NCI-H82 treated with DMSO at 0.1 percent for 48 hours (cell line): ENCODE measurements at regions not wholly inside any gene's neighbourhood (a gene's known extent, or its start where the extent isn't known, plus 50 kb on each side); places are given as distances from the start of the nearest gene placed in this dataset.
"Not testable (repeated sequence)": the region's sequence is repeated elsewhere in the genome, so short reads cannot be mapped to it uniquely, and the experiment has no call there.

Experiments used
- DNase-seq: peaks from one replicate; lab custom pipeline; 2025; ENCODE audit not compliant: unreplicated experiment; lab: John Stamatoyannopoulos, UW

DNA sequence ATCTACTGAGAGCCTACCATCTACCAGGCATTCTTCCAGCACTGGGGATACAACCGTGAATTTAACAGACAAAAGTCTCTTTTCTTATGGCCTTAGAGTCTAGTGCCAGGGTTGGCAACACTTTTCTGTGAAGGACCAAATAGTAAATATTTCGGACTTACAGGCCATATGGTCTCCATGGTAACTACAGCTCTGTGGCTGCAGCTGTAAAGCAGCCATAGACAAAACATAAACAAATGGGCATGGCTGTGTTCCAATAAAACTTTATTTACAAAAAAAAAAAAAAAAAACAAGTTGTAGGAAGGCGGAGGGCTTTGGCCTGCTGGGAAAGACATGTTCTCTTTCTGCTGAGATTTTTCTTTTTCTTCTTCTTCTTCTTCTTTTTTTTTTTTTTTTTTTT is 98.7 kb downstream of the ABCC12 start:
- peak; percentile 23 for DNase-seq

DNA sequence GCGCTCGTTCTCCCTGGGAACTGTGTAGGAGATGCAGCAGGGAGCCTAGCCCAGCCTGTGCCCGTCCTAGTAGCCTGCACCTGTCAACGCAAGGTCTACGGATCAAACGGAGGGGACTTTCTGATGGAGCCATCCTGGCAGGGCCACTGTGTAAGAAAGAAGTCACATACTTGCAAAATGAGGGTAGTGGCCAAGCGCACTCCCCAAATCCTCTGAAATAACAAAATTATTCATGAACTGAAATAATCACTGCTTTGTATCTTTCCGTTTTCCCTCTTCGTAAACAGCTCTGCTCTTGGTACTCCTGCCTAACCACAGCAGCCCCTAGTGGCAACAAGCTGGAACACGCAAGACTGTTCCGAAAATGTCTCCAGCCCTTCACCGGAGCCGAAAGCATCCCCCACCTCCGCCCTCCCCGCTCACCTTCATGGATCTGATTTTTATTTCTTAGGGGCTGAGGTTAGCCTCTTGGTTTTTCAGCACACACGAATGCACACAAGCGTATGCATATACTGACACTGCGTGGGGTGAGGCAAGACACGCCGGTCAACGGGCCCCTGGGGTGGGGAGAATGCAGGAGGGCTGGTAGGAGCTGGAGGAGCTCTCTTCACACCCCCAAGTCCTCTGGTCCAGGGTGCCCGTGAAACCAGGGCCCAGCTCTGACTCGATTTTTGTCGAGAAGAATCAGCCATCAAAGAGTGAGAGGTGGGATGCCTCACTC is 100.8 kb downstream of the ABCC12 start:
- peak; percentile 15 for DNase-seq

DNA sequence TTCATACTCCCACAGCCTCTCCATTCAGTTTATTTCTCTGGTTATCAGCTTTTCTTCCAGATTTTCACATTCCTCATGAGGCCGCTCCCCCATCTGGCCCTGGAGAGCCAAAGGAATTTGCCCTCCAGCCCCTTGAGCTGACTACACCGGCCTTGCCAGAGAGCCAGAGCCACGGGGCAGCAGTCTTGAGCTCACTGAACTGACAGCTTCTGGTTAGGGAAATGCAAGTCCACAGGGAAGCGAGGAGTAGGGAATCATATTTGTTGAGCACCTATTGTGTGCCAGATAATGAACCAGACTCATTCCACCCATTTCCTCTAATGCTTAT is 102.4 kb downstream of the ABCC12 start:
- DNase-seq = no peak

DNA sequence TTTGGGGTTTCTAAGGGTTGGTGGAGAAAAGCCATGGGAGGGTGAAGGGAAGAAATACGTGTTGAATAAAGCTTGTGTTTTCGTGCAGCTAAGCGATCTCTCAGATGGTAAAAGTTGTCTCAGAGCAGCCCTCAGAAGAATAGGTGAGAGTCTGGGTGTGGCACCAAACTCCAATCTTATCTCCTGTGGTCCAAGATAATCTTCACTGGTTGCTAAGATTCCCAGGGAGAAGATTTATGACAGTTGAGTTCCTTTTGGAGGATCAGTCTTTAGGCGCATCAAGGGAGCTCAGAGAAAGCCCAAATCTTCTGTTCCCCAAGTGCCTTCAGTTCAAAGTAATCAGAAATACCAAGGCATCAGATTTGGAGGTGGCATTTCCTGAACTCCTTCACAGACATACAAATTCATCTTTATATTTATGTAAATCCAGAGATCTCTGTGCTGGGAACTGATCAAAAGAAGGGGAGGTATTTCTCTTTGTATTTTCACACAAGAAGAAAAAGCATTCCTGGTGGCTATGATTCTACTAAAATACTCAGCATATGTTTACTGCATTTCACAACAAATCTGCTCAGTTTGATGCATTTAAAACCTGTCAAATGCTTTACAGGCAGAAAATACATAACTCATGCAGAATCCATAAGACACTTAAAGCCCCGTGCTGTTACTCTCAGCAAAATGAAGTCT is 102.9 kb downstream of the ABCC12 start:
- DNase-seq = no peak

DNA sequence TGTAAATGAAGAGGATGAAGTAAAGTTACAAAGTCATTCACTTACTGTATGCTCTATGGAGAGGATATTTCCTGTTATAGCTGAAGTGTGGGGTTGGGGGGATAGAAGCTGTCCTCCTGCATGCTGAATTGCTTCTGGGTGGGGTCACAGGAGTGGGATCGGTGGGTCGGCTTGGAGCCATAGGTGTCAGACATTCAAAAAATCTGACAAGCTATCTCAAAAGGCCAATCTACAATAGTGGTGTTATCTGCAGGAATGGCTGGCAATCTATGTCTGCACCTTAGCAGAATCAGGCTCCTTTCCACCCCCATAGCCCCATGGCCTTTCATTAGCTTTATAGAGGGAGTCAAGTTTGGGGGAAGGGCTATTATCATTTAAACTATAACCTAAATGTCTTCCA is 104.9 kb downstream of the ABCC12 start:
- no peak for DNase-seq

DNA sequence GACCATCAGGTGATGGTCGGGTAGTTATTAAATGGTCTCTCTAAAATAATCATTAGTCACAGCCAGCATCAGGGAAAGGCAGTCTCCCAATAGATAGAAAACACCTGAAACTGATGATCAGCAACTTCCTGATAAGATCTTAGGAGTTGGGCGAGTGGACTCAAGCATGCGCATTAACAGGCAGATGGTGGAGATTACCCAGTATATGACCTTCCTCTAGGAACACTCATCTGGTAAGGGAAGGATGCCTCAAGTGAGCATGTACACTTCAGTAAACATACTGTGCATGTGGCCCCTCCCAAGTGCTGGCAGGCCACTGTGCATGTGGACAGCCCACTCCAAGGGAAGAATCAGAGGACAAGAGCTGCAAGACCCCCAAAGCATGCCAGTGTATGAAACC is 105.9 kb downstream of the ABCC12 start:
- DNase-seq = no peak

DNA sequence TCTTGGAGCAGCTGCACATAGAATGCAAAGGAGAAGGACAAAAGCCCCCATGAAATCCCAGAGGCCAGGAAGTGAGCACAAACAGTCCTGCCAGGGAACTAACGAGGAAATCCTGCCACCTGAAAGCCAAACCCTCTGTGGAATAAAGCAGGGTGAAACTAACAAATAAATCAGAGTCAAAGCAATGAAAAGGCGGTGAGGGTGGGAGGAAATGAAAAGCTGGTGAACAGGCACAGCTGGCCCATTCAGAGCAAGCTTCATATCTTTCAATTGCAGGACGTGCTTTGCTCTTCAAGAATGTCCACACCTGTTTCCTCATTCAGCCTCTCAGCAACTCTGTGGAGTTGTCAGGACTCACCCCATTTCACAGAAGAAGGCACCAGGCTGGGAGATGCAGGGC is 108.1 kb downstream of the ABCC12 start:
- no peak for DNase-seq

DNA sequence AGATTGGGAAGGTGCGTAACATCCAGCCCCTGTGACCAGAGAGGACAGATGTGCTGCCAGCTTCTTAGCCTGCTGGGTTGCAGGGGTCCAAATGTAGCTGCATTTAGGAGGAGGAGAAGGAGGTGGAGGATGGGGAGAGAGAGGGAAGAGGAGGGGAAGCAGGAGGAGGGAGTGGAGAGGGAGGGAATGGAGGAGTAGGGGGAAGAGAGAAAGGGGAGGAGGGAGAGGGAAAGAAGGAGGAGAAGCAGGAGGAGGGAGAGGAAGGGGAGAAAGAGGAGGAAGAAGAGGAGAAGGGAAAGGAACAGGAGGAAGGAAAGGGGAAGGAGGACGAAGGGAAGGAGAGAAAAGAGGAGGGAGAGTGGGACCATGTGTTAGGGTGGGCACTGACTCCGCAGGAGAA is 108.6 kb downstream of the ABCC12 start:
- DNase-seq = no peak

DNA sequence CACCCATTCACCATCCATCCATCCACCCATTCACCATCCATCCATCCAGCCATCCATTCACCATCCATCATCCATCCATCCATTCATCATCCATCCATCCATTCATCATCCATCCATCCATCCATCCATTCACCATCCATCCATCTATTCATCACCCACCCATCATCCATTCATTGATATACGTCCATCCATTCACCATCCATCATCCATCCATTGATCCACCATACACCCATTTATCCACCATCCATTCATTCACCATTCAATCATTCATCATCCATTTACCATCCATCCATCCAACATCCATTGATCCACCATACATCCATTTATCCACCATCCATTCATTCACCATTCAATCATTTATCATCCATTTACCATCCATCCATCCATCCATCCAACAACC is 111.7 kb downstream of the ABCC12 start:
- DNase-seq = no peak

DNA sequence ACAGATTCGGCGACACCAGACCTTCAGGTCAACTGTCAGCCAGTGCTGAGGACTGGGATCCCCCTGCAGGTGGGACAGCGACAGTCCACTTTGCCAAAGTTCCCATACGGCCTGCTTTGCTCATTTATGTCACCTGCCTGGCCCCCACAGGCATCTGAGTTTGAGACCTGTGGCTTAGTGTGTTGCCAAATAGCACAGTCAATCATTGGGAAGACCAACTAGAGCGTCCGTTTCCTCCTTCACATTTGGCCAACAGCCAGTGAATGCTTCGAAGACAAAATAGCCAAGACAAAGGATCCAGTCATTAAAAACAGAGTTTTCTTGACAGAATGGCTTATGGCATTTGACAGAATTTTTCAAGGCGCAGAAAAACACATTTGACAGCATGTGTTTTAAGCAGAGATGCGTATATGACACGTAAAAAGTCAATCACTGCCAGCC is 113.8 kb downstream of the ABCC12 start:
- no peak for DNase-seq

DNA sequence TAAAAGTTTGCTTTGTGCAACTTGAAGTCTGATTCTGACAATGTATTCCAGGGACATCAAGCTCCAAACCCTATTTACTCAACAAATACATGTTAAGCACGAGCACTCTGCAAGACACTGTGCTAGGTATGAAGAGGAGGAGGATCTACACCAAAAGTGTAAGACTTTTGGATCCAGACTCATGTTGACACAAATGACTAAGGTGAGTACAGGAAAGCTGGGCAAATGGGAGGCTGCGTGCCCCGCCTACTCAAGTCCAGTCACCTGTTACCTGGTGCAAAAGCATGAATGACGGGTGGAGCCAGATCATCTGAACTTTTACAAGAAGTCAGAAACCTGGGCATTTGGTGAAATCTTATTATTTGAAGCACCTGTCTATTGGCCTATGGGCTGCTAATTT is 120.7 kb downstream of the ABCC12 start:
- DNase-seq = no peak

DNA sequence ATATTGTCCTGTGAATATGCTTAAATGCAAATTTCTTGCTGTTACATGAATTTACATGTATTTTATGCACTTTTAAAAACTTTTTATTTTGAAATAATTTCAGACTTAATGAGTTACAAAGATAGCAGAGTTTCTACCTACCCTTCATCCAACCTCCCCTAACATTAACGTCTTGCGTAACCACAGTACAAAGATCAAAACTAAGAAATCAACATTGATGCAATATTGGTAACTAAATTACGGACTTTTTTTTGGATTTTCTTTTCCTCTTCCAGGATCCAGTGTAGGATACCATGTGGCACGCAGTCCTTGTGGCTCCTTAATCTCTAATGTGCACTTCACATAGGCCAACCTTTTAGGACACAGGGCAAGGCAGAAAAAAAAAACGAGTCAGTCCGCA is 124.9 kb downstream of the ABCC12 start:
- DNase-seq = no peak

DNA sequence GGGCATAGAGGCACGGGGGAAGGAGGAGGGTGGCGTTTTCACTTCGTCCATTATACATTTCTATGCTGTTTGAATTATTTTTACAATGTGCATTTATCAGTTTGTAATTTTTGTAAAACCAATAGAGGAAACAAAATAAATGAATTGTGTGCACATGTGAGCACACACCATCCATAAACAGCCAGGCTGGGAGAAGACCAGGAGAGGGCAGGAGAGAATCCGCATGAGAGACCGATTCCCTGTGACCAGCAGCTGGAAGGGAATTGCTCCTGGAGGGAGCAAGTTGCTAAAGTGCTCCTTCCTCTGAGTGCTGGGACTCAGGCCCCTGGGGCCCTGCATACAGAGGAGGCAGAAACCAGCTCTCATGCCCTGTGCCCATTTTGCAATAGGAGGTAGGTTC is 126.0 kb downstream of the ABCC12 start:
- DNase-seq = no peak

DNA sequence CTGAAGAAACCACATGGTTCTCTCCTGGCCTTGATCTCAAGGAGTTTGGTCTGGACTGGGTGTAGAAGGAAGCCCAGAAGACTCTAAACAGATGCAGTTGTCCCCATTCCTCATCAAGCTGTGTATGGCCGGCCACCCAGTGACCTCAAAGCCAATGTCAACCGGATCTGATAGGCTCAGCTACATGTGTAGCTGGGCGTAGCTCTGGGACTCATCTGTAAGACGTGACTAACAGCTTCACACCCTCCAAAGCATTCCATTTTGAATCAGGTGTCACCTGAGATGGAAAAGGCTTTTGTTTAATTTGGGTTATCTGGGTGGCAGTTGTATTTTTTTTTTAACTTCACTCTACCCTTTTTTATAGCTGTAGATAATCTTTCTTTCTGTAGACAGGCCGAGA is 130.4 kb downstream of the ABCC12 start:
- DNase-seq = no peak

DNA sequence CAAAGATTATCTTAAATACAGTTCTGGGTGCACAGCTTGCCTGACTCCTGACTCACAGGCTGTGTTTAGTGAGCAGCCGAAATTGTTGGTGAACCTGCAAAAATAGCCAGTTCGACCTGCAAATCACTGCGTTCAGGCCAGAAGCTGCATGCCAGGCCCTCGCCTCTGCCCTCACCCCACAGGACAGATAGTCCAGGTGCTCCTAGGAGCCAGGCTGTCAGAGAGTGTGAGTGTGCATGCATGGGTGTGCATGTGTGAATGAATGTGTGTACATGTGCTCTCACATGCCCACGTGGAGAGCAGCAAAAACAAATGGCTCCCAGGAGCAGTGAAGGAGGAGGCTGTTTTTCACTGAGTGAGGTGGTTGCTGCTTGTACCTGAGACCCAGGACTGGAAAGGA is 131.8 kb downstream of the ABCC12 start:
- no peak for DNase-seq

DNA sequence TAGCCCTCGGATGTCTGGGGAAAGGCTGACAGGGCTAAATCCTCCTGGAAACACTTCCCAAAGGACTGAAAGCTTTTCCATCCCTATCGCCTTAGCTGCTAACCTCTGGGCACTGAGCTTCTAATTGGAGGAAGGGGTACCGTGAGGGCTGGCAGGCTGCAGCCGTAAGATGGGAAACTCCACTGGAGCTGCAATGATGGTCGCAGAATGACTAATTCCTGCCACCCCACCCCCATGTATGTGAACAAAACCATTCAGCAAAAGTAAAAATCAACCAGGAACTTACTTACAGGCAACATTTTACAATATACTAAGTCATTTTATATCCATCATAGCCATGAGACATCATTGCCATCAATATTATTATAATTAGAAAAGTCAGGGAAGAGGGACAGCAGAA is 133.3 kb downstream of the ABCC12 start:
- no peak for DNase-seq

DNA sequence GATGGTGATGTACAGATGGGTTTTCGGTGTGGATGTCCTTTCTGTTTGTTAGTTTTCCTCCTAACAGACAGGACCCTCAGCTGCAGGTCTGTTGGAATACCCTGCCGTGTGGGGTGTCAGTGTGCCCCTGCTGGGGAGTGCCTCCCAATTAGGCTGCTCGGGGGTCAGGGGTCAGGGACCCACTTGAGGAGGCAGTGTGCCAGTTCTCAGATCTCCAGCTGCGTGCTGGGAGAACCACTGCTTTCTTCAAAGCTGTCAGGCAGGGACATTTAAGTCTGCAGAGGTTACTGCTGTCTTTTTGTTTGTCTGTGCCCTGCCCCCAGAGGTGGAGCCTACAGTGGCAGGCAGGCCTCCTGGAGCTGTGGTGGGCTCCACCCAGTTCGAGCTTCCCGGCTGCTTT is 135.2 kb downstream of the ABCC12 start:
- DNase-seq = not testable (repeated sequence)

DNA sequence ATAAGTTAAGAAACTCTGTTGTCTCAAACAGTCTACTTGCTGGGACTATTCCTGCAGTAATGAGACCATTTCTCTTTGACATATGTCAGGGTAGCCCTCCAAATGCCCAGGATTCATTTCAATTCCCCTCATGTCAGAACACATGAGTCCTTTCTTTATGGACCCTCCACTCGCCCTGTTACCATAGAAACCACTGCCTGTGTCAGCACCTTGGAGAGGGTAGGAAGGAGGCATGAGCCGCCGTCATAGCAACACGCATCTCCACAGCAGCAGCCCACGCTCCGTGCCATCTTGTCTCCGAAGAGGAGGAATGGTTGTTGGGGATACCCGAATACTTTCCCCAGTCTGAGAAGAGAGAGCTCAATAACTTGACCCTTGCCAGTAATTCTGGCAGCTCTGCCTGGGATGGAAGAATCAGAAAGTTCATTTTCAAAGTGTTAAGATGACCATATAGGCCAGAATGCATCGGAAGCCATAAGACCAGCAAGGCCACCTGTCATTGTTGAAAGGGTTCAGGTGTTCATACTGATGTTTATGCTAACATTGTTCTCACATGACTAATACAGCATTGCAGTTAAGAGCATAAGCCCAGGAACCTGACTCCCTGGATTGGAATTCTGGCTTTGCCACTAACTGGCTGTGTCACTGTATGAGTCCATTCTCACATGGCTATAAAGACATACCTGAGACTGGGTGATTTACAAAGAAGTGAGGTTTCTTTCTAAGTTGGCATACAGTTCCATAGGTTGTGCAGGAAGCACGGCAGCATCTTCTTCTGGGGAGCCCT is 141.3 kb downstream of the ABCC12 start:
- DNase-seq = no peak

DNA sequence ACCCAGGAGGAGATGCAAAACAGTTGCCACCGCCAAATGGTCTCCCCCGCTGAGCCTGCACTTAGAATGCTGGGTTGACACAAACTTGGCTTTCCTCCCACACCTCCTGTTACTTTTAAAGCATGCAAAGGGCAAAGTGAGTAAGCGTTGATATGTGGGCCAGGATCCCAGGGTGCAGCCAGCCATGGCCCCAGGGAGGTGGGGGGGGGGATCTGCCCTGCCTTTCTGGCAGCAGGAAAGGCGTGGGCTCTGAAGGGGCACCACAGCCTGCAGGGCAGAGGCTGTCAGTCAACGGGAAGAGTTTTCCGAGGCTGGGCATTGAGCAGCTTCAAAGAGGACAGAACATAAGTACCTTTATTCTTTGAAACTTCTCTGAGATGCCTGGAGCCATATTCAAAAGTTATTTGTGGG is 142.3 kb downstream of the ABCC12 start:
- DNase-seq = no peak

DNA sequence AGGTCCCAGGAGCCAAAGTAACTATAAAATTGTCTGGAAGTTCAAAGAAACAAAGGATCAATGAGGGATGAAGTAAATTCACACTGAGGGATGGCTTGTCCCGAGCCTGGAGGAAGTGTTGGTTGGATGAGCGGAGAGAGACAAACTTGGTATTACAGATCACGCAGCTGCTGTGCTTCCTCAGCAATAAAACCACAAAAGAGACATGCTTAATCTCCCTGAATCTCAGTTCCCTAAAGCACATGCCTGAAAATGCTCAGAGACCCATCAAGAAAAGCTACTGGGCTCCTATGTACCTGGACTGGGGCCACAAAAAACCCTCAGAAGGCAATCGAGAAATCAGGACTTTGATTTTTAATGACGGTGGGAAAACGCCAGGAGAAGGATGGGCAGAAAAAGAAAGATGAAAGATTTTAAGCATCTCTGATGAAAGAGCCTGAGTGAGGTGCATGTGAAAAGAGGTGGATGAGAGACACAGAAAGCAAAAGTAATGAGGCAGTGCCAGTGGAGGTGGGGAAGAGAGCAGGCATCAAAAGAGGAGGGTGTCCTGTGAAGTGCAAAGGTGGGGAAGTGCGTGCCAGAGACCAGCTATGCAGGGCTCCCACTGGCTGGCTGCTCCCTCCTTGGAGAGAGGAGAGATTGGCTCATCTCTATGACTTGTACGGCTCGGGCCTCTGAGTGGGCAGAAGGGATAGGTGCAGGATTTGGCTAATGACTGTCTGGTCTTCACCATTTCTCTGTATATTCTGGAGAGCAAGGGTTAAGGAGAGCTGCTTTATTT is 143.7 kb downstream of the ABCC12 start:
- DNase-seq = no peak

DNA sequence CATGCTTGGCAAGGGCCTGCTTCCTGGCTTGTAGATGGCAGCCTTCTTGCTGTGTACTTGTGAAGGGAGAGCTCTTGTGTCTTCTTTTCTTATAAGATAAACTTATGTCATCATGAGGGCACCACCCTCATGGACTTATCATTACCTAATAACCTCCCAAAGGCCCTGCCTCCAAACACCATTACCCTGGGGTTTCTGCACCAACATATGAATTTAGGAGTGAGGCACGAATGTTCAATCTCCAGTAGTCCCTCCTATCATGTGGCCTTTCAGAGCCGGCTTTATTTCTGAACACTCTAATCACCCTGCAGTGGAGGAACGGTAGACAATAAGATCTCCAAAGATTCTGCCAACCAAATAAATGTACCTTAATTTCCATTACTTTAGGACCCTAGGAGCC is 144.3 kb downstream of the ABCC12 start:
- DNase-seq = no peak
